ENCODE measurements at regions not wholly inside any gene's neighbourhood (a gene's known extent, or its start where the extent isn't known, plus 50 kb on each side); places are given as distances from the start of the nearest gene placed in this dataset.

DNA sequence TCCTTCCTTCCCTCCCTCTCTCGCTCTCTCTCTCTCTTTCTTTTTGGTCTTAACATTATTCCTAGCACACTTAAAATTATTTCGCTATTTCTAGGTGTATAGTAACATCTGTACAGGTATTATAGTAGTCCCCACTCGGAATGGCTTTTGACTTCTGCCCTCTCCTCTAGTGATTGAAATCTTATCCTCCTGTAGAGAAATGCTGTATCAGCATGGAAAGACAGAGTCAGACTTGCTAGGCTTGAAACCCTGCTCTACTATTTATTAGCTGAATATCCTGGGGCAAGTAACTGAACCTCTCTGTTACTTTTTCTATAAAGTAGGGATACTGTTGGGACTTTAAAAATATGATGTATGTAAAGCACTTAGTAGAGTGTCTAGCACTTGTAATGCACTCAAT lies 681.9 kb upstream of the C9orf72 start:
- TF ChIP-seq CTCF (IDR thresholded peaks at IDR 0.05) (no peak), POLR2A (IDR thresholded peaks at IDR 0.05) (no peak)

Measured in prostate gland (tissue), 2 donors.